ENCODE measurements at regions not wholly inside any gene's neighbourhood (a gene's known extent, or its start where the extent isn't known, plus 50 kb on each side); places are given as distances from the start of the nearest gene placed in this dataset.

DNA sequence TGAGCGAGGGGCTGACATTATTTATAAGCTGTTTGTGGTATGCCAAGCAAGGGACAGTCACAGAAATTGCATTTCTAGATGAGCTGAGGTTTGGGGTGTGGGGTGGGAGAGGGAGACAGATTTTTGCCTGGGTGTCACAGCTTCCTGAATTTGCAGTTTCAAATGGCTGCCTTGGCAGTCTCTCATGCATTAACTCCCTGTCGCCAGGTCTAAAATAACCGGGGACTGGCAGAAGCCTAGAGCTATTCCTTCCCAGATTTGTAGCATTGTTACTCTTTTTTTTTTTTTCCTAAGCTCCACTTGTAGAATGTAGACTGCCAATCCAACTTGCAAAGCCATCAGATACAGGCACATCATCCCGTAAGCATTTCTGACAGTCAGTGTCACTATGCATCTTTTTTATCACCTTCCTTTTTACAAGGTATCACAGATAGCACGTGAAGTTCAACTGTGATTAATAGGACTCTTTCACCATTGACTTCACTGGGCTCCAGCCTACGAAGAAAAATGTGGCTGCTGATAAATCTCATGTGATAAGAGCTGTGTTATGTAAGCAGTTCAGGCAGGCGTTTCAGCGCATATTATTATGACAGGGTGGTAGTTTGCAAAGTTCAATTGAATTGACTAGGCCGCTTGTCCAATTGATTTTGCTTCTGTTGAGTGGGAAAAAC lies 130.7 kb upstream of the CELF2 start:
- TF ChIP-seq POLR2A (IDR thresholded peaks at IDR 0.05) (no peak), CTCF (IDR thresholded peaks at IDR 0.05) (no peak)

Measured in thyroid gland (tissue), 4 donors.